Stimulated activated CD4-positive, alpha-beta T cell treated with anti-CD3 and anti-CD28 coated beads, Interleukin-15, amount 100 ng/mL, for 24 hours (primary cell): ENCODE measurements at regions not wholly inside any gene's neighbourhood (a gene's known extent, or its start where the extent isn't known, plus 50 kb on each side); places are given as distances from the start of the nearest gene placed in this dataset.
"Not testable (repeated sequence)": the region's sequence is repeated elsewhere in the genome, so short reads cannot be mapped to it uniquely, and the experiment has no call there.

Experiments
- DNase-seq: peaks from one replicate; pipeline ENCODE4 v3.0.0-alpha.2; 2020

DNA sequence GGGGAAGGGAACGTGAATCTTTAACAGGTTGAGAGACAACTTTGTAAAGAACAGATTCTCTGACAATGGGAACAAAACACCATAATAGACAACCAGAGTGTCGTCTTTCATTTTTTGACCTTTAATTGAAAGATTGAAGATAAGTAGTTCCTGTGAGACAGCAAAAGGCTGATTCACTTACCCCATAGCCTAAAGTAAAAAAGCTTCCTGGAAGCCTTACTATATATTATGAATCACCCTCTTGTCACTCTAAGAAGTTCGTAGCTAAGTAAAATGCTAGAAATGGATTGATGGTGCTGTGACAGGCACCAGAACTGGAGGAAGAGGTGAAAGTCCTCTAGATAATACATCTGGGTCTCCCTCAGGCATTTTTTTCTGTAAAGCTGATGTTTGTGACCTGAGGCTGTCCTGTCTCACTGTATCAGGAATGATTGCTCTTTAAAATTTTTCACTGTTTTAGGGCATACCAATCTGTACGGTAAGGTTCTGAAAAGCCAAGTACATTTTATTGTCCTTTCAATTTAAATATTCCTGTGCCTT is 824.6 kb upstream of the SEMA6D start:
- no peak for DNase-seq

DNA sequence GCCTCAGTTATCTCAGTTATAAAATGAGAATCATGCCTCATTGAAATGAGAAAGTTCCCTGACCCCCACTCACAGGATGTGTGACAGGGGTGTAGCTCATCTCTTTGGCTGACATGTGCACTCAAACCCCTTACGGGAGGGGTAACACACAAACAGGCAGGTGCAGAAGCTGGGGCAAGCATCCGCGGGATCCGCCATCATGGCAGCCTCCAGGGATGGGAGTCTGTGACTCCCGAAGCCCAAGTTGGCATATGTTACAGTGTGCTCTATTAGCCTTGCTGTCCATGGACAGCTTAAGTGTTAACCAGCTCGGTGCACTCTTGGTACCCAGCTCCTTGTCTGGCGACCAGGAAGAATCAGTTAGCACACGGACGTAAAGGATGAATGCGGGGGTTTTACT is 822.7 kb upstream of the SEMA6D start:
- DNase-seq = no peak

DNA sequence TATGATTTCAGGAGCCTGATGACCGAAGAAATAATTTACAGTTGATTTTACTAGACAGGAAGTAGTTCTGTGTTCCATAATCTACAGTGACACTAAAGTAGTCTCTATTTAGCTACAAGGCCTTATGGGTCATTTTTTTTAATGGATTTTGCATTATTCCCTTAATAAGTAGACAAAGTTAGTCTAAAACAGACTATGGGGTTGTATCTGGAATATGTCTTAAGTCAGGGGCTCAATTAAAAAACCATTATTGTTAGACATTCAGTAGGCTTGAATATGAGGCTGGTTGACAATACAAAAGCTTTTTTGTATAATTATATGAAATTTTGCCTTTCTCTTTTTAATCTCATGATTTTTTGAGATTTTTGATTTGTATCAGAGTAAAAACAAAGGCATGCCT is 820.0 kb upstream of the SEMA6D start:
- DNase-seq = no peak

DNA sequence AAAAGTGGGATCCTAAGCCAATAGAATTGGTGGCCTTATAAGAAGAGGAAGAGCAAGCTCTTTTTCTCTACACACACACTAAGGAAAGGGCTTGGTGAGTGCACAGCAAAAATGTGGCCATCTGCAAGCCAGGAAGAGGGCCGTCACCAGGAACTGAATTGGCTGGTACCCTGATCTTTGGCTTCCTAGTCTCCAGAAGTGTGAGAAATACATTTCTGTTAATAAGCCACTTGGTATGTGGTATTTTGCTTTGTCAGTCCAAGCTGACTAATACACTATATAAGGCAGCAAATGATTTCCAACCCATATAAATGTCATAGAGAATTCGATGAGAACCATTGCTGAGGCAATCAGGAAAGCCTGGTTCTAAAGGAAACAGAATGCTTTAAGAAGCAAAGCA is 816.3 kb upstream of the SEMA6D start:
- DNase-seq = no peak

DNA sequence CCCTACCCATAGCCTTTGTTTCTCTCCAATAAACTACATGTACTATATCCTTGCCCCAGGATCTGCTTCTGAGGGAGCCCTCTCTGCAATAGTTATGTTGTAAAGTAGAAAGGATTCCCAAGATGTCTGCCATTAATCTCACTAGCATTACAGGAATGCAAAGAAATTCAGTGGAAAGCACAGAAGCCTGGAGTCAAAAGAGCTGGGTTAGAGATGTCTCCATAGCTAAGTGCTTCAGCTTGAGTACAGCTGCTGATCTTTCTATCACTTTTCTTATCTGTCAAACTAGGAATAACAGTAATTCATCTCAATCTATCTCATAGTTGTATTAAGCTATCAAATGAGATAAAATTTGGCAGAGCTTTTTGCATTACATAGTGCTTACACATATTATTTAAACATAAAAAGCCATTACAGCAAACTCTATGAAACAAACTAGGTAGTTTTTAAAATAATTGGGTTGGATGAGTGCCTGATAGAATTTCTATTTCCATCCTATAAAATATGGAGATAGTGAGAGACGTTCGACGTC is 799.5 kb upstream of the SEMA6D start:
- no peak for DNase-seq

DNA sequence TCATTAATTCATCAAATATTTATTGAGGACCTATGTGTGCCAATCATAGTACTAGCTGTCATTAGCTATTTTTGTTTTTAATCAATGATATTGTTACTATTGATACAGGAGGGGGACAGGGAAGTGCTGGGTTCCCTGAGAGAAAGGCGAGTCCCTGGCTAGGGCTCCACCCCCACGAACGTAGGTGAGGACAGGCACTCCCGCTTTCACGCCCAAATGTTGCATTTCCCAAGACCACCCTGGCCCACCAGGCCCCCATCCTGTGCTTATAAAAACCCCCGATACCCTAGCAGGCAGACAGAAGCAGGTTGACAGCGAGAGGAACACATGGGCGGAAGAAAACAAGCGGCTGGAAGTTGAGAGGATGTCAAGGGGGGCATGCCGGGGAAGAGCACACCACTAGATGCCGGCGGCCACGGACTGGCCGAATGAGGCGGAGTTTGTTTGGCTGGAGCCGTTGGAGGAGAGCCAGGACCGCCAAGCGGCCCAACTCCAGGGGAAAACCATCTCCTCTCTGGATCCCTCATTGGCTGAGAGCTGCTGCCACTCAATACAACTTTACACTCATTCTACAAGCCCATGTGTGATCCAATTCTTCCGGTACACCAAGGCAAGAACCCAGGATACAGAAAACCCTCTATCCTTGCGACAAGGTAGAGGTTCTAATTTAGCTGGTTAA is 798.7 kb upstream of the SEMA6D start:
- no peak for DNase-seq

DNA sequence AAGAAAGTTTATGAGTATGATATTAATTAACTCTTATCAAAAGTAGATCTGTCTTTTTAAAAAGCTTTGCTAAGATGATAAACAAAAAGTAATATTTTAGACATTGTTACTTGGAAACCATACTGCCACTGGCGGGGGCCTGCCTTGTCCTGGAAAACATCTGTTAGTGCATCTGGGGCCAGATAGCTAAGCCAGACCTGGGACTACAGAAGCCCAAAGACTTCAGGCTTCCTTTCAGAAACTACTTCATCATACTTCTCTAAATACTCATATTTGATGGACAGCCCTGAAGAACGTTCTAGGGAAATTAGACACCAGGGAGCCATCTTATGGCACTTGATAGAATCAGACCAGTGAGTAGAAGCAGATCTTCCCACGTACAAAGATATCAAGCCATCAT is 795.4 kb upstream of the SEMA6D start:
- DNase-seq = no peak

DNA sequence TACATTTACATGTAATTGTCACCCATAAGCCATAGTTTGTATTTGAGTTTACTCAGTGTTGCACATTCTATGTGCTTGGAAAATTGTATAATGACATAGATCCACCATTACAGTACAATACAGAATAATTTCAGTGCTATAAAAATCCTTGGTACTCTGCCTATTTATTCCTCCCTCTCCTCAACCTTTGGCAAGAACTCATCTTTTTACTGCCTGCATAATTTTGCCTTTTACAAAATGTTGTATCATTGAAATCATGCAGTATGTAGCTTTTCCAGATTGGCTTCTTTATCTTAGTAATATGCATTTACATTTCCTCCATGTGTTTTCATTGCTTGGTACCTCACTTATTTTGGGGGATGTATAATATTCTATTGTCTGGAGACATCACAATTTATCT is 786.9 kb upstream of the SEMA6D start:
- no peak for DNase-seq

DNA sequence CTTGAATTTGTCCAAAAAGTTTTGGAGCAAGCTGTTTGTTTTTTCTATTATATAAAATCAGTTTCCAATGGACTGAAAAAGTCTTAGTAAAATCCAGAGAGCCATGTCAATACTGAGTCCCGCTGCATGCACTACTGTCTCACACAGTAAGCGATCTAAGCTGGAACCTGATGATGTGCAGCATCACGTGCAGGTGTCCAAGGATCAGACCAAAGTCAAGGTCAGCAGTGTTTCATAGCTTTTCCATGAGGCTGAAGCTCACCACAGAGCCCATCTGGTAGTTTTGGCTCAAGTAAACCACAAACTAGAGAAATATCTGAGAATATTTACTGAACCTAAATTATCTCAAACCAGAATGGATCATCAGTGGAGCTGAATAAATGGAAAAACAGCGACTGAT is 784.0 kb upstream of the SEMA6D start:
- DNase-seq = no peak

DNA sequence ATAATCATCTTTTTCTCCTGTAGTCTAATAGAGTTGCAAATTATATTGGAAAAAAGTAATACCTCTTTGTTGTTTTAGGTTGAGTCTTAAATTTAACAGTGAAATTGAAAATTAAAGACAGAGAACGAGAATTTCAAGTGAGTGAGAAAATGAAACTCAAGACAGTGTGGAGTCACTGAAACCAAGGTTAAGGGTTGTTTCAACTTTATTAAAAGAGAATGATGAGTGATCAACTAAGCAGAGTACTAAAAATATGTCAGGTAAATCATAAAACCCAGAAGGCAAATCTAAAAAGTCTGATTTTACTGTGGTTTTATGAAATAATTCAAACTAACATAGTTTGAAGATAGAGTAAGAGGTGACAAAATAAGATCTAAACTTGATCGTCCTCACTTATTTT is 782.5 kb upstream of the SEMA6D start:
- no peak for DNase-seq

DNA sequence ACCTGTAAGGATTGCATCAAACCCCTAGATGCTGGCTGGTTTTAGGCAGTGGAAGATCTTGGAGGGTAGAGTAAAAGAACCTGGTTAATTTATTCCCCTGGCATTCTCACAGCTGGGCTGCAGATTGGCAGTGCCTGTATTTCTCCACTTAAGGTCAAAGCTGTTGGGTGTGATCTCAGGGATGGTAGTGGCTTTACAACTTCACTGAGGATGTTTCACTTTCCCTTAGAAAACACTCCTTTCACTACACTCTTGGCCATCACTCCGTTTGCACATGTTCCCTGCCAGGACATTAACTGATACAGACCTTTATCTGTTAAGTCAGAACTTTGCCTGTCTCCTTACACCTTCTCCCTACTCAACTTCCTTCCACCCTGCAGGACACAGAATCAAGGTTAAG is 779.1 kb upstream of the SEMA6D start:
- DNase-seq = no peak

DNA sequence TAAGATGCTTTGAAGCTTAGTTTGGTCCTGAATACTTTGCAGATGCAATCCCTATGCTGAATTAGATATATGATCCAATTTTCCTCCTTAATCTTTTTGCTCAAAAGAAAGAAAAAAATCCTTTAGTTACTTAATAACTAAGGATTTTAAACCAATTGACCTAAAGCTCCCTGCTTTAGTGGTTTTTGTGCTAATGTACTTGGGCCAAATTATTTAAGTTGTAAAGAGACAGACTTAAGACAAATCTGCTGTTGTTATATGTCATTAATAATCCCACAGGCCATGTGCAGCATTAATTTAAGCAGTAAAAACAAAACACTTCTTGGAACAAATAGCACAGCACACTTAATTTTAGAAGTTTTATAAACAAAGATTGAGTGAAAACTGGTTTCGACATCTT is 776.1 kb upstream of the SEMA6D start:
- no peak for DNase-seq

DNA sequence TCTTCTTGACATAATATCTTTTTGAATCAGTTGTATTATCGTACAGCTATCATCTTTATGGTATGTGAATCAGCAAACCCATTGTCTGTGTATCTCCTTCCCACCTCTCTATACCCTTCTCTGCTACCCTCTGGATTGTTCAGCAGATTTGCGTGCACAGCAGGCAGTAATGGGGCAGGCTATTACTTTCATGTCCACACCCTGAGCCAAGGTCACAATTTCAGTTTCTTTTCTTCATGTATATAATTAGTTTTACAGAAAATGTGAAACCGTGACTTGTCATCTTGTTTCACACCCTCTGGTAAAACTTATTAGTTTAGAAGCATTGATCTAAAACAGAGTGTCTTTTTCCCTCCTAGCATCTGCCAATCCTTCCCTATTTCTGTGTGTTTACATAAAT is 770.4 kb upstream of the SEMA6D start:
- no peak for DNase-seq

DNA sequence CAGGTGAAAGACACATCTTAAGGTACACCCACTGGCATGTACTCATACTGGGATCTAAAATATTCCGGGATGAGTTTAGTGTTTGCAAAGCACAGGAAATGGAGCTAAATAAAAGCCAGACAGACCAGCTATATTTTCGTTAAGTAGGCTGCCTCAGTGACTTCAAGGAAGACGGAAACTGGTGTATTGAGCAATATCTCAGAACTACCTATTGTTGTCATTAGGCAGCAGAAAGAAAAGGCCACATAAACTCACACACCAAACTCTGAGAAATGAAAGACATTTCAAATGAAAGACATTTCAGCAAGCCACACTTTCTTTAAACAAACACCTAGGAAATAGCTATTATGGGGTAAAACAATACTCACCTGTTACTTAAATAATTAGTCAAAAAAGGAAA is 761.7 kb upstream of the SEMA6D start:
- no peak for DNase-seq

DNA sequence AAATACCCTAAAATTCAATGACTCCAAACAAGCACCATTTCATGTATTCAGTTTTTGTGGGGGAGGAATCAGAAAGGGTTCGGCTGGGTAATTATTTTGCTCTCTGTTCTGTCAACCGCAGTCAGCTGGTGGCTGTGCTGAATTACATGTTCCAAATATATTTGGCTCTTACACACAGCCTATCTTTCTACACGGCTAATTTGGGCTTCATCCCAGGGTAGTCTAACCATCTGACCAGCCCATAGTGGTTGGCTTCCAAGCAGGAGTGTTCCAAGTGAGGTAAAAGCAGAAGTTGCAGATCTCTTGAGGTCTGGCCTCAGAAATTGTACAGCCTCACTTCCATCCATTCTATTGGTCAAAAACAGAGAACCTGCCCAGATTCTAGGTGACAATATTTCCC is 760.8 kb upstream of the SEMA6D start:
- DNase-seq = no peak

DNA sequence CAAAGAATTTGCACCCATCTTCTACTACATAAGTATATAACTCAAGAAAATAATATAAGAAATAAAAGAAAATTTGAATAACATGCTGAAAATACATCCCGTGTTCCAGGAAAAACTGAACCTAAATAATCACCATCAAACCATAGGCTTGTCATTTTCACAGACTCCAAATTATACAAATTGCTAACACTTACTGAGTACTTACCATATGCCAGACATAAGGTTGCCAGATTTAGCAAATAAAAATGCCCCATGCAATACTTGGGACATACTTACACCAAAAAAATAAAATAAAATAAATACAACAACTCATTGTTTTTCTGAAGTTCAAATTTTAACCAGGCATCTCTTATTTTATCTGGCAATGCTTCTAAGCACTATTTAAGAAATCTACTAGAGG is 760.4 kb upstream of the SEMA6D start:
- DNase-seq = no peak

DNA sequence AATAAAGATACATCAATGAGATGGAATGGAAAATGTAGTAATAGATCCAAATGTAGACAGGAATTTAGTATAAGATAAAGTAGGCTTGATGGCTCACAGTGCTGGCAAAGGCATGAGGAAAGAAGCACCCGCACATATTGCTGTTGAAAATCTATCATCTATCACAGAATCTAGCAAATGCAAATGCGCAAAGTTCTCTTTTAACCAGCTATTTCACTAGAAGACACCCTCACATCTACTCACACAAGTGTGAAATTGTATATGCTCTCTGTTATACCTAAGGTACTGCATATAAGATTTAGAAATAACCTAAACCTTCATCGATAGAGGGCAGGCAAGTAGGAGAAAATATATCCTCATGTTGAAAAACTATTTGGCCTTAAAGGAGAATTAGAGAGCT is 756.7 kb upstream of the SEMA6D start:
- no peak for DNase-seq

DNA sequence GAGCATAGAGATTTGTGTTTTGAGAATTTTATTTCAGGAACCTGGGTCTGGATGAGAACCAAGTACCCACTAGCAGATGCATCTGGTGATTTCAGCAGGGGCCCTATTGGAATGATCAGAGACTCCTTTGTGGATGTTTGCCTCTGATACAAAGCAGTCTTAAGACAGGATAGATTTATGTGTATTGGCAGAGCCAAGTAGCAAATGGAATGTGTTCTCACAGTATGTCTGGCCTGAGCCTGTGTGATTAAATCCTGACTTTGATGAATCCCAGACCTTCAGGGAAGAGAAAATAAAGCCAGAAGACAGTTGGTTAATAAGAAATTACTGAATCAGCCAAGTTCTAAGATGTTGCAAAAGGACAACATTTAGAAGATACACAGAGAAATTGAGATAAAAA is 755.5 kb upstream of the SEMA6D start:
- DNase-seq = no peak

DNA sequence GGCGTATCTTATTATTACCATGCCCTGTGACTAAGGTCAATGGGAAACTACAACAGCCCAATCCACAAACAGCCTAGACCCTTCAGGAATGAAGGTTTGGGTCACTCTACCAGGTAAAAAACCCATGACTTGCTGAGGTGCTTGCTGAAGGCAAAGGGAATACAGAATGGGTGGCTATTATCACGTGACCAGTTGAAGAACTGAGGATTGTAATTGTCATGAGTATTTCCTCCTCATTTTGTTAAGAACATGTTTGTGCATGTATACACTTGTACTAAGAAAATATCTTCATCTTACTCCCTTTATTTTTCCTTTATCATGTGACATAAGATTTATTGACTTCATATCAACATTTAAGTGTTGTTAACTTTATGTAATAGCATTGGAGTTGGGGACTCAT is 729.2 kb upstream of the SEMA6D start:
- DNase-seq = not testable (repeated sequence)

DNA sequence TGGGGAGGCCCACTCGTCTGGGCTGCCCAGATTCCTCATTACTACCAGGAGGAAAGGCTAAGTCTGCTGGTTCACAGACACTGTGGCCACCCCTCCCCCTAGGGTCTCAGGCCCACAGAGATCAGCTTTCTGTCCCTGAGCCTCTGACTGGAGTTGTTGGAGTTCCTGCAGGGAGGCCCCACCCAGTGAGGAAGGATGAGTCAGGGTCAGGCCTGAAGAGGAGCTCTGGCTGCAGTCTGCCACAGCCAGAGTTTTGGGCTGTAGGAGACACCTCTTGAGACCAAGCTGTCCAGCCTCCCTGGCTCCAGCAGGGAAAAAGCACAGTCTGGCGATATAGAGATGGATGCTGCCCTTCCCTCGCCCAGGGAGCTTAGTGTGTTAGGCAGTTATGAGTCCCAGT is 720.9 kb upstream of the SEMA6D start:
- no peak for DNase-seq

DNA sequence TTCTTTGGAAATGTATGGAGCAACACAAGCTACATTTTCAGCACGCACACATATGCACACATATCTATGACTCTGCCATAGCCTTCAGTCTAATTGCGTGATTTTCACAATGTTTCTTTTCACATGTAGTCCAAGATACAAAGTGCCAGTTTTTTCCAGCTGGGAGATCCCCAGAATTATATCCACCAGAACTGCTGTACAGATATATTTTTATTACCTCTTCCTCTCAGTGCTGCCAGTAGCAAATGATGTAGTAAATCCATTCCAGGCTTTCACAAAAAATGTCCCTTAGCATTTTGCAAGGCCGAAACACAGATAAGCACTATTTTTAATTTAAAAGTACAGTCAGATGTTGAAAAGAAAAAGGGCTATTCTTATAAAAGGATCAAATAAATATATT is 719.8 kb upstream of the SEMA6D start:
- no peak for DNase-seq

DNA sequence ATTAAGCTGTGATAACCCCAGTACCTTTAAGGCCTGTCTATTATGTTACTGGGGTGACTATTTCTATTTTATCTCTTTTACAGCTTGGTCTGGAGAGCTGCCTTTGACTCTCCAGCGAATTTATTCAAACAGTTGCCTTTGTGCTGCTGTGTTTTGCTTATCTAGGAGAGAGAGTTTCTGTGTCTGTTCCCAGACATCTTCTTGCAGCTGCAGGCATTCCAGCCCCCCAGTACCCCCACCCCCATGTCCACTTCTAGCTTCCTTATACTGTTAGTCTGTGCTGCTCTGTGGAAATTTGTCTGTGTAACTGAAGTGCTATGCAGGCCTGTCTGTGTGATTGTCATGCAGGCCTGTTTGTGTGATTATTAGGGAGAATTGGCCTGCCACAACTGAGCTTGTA is 713.7 kb upstream of the SEMA6D start:
- no peak for DNase-seq

DNA sequence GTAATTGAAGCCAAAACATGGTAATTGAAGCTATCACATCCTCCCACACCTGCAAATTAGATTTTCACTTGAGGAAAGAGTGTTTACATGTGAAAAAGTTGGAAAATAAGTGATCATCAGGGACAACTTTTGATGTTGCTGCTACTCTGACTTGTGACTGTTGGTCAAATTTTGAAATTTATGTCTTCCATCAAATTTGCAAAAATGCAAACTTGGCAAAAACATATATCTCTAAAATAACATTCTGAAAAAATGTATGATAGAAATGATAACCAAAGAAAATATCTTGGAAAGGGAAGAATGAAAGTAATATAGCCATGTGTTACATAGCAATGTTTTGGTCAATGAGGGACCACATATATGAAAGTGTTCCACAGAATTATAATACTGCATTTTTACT is 703.9 kb upstream of the SEMA6D start:
- DNase-seq = no peak

DNA sequence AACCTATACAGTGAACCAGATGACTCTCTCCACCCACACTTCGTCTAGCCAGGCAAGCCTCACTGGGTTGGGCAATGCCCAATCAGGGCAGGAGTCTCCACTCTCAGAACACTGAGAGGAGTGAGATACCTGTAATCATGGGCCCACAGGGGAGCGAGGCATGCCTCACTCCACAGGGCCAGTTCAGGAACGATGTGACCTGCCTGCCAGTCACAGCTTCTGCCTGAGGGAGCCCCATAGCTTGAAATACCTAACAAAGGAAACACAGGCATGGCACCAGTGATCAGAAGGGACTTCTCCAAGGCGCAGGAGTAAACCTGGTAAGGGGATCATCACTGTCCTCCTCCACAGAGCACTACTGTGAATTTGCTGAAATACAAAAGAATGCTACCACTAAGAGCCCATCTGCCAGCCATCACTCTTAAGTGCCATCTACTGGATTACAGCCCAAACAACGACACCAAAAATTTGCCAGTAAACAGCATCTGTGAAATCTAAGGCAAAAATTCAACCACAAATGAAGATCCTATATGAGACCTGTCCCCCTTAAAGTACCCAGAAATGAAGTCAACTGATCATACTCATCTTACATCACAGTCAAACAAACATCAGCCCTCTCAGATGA is 689.9 kb upstream of the SEMA6D start:
- DNase-seq = no peak
